ENCODE measurements at regions not wholly inside any gene's neighbourhood (a gene's known extent, or its start where the extent isn't known, plus 50 kb on each side); places are given as distances from the start of the nearest gene placed in this dataset.
"Not testable (repeated sequence)": the region's sequence is repeated elsewhere in the genome, so short reads cannot be mapped to it uniquely, and the experiment has no call there.

GRCh38 chr3:80929576-80929975 lies 831.9 kb downstream of the GBE1 start:
- DNase-seq (ENCODE audit: low read depth in 1 of 2, low spot score in 2 of 2): no peak
- Histone ChIP-seq H3K36me3 (no peaks in the 10 kb centered on the region), H3K9me3 (replicated peaks) (no peaks in the 10 kb centered on the region)

GRCh38 chr3:80914854-80915253 lies 846.6 kb downstream of the GBE1 start:
- Histone ChIP-seq H3K27me3 (replicated peaks) (no peaks in the 10 kb centered on the region), H3K36me3 (no peaks in the 10 kb centered on the region), H3K9me3 (replicated peaks) (no peaks in the 10 kb centered on the region), H3K4me1 (replicated peaks) (no peaks in the 10 kb centered on the region), H3K4me3 (no peak overlapping the region), H3K27ac (no peak overlapping the region)
- DNase-seq (ENCODE audit: low read depth in 1 of 2, low spot score in 2 of 2): no peak

More at GRCh38 chr3:80929576-80929975, 831.9 kb downstream of the GBE1 start:
- Histone ChIP-seq H3K27ac (no peak overlapping the region), H3K4me3 (no peak overlapping the region), H3K4me1 (replicated peaks) (no peaks in the 10 kb centered on the region), H3K27me3 (replicated peaks) (no peaks in the 10 kb centered on the region)

GRCh38 chr3:80898211-80898610 lies 863.2 kb downstream of the GBE1 start:
- H3K4me3 ChIP-seq: no peak overlapping the region
- no peak overlapping the region for H3K27ac ChIP-seq
- no peaks in the 10 kb centered on the region for H3K27me3 ChIP-seq (replicated peaks)

GRCh38 chr3:80897005-80897404 lies 864.4 kb downstream of the GBE1 start:
- not testable (repeated sequence) for H3K27me3 ChIP-seq (replicated peaks); DNase-seq (ENCODE audit: low read depth in 1 of 2, low spot score in 2 of 2); H3K4me3 ChIP-seq; H3K27ac ChIP-seq; H3K9me3 ChIP-seq (replicated peaks); H3K36me3 ChIP-seq; H3K4me1 ChIP-seq (replicated peaks)

More at GRCh38 chr3:80898211-80898610, 863.2 kb downstream of the GBE1 start:
- Histone ChIP-seq H3K9me3 (replicated peaks) (no peaks in the 10 kb centered on the region), H3K4me1 (replicated peaks) (no peaks in the 10 kb centered on the region), H3K36me3 (no peaks in the 10 kb centered on the region)
- no peak for DNase-seq (ENCODE audit: low read depth in 1 of 2, low spot score in 2 of 2)

- Histone ChIP-seq H3K27ac (no peak overlapping the region), H3K4me1 (replicated peaks) (no peaks in the 10 kb centered on the region), H3K9me3 (replicated peaks) (no peaks in the 10 kb centered on the region), H3K27me3 (replicated peaks) (no peaks in the 10 kb centered on the region), H3K36me3 (no peaks in the 10 kb centered on the region), H3K4me3 (no peak overlapping the region)
- DNase-seq (ENCODE audit: low read depth in 1 of 2, low spot score in 2 of 2): no peak
These were observed 870.9 kb downstream of the GBE1 start for GRCh38 chr3:80890571-80890970.

- DNase-seq (ENCODE audit: low read depth in 1 of 2, low spot score in 2 of 2): no peak
- Histone ChIP-seq H3K27ac (no peak overlapping the region), H3K27me3 (replicated peaks) (no peaks in the 10 kb centered on the region), H3K4me3 (no peak overlapping the region), H3K9me3 (replicated peaks) (no peaks in the 10 kb centered on the region), H3K4me1 (replicated peaks) (no peaks in the 10 kb centered on the region), H3K36me3 (no peaks in the 10 kb centered on the region)
These were observed 871.9 kb downstream of the GBE1 start for GRCh38 chr3:80889535-80889934.

GRCh38 chr3:80870476-80871041 lies 890.9 kb downstream of the GBE1 start:
- no peaks in the 10 kb centered on the region for H3K9me3 ChIP-seq (replicated peaks)
- H3K27ac ChIP-seq: no peak overlapping the region
- no peak for DNase-seq (ENCODE audit: low read depth in 1 of 2, low spot score in 2 of 2)
- no peaks in the 10 kb centered on the region for H3K4me1 ChIP-seq (replicated peaks)
- no peak overlapping the region for H3K4me3 ChIP-seq
- no peaks in the 10 kb centered on the region for H3K27me3 ChIP-seq (replicated peaks)
- H3K36me3 ChIP-seq: no peaks in the 10 kb centered on the region

GRCh38 chr3:80855482-80855881 lies 906.0 kb downstream of the GBE1 start:
- H3K4me3 ChIP-seq: no peak overlapping the region
- H3K9me3 ChIP-seq (replicated peaks): no peaks in the 10 kb centered on the region
- H3K27me3 ChIP-seq (replicated peaks): no peaks in the 10 kb centered on the region
- no peak overlapping the region for H3K27ac ChIP-seq
- no peak for DNase-seq (ENCODE audit: low read depth in 1 of 2, low spot score in 2 of 2)
- H3K4me1 ChIP-seq (replicated peaks): no peaks in the 10 kb centered on the region
- no peaks in the 10 kb centered on the region for H3K36me3 ChIP-seq

GRCh38 chr3:80836395-80836794 lies 925.0 kb downstream of the GBE1 start:
- Histone ChIP-seq H3K4me1 (replicated peaks) (no peaks in the 10 kb centered on the region), H3K27me3 (replicated peaks) (no peaks in the 10 kb centered on the region), H3K4me3 (no peak overlapping the region), H3K27ac (no peak overlapping the region), H3K36me3 (no peaks in the 10 kb centered on the region), H3K9me3 (replicated peaks) (no peaks in the 10 kb centered on the region)
- no peak for DNase-seq (ENCODE audit: low read depth in 1 of 2, low spot score in 2 of 2)

- Histone ChIP-seq H3K36me3 (no peaks in the 10 kb centered on the region), H3K27ac (no peak overlapping the region), H3K4me3 (no peak overlapping the region), H3K27me3 (replicated peaks) (no peaks in the 10 kb centered on the region), H3K4me1 (replicated peaks) (no peaks in the 10 kb centered on the region), H3K9me3 (replicated peaks) (no peaks in the 10 kb centered on the region)
- no peak for DNase-seq (ENCODE audit: low read depth in 1 of 2, low spot score in 2 of 2)
These were observed 953.9 kb downstream of the GBE1 start for GRCh38 chr3:80807577-80807976.

GRCh38 chr3:80806673-80807072 lies 954.8 kb downstream of the GBE1 start:
- Histone ChIP-seq H3K36me3 (no peaks in the 10 kb centered on the region), H3K27me3 (replicated peaks) (no peaks in the 10 kb centered on the region), H3K4me1 (replicated peaks) (no peaks in the 10 kb centered on the region), H3K9me3 (replicated peaks) (no peaks in the 10 kb centered on the region), H3K27ac (no peak overlapping the region), H3K4me3 (no peak overlapping the region)
- no peak for DNase-seq (ENCODE audit: low read depth in 1 of 2, low spot score in 2 of 2)

GRCh38 chr3:80788914-80789313 lies 972.5 kb downstream of the GBE1 start:
- H3K36me3 ChIP-seq: no peaks in the 10 kb centered on the region
- no peak for DNase-seq (ENCODE audit: low read depth in 1 of 2, low spot score in 2 of 2)
- no peak overlapping the region for H3K4me3 ChIP-seq
- no peaks in the 10 kb centered on the region for H3K27me3 ChIP-seq (replicated peaks)
- no peaks in the 10 kb centered on the region for H3K9me3 ChIP-seq (replicated peaks)
- no peaks in the 10 kb centered on the region for H3K4me1 ChIP-seq (replicated peaks)
- no peak overlapping the region for H3K27ac ChIP-seq

GRCh38 chr3:80785875-80786274 lies 975.6 kb downstream of the GBE1 start:
- H3K36me3 ChIP-seq: no peaks in the 10 kb centered on the region
- H3K4me1 ChIP-seq (replicated peaks): no peaks in the 10 kb centered on the region
- no peak overlapping the region for H3K27ac ChIP-seq
- H3K27me3 ChIP-seq (replicated peaks): no peaks in the 10 kb centered on the region
- H3K9me3 ChIP-seq (replicated peaks): no peaks in the 10 kb centered on the region
- H3K4me3 ChIP-seq: no peak overlapping the region
- DNase-seq (ENCODE audit: low read depth in 1 of 2, low spot score in 2 of 2): no peak

GRCh38 chr3:80785475-80785874 lies 976.0 kb downstream of the GBE1 start:
- Histone ChIP-seq H3K36me3 (no peaks in the 10 kb centered on the region), H3K4me3 (no peak overlapping the region), H3K27me3 (replicated peaks) (no peaks in the 10 kb centered on the region), H3K9me3 (replicated peaks) (no peaks in the 10 kb centered on the region), H3K27ac (no peak overlapping the region), H3K4me1 (replicated peaks) (no peaks in the 10 kb centered on the region)
- DNase-seq (ENCODE audit: low read depth in 1 of 2, low spot score in 2 of 2): no peak

GRCh38 chr3:80771085-80771484 lies 990.4 kb downstream of the GBE1 start:
- Histone ChIP-seq H3K4me3 (no peak overlapping the region), H3K27ac (no peak overlapping the region), H3K9me3 (replicated peaks) (no peaks in the 10 kb centered on the region), H3K27me3 (replicated peaks) (no peaks in the 10 kb centered on the region), H3K36me3 (no peaks in the 10 kb centered on the region), H3K4me1 (replicated peaks) (no peaks in the 10 kb centered on the region)
- no peak for DNase-seq (ENCODE audit: low read depth in 1 of 2, low spot score in 2 of 2)
